ENCODE measurements at regions not wholly inside any gene's neighbourhood (a gene's known extent, or its start where the extent isn't known, plus 50 kb on each side); places are given as distances from the start of the nearest gene placed in this dataset.

DNA sequence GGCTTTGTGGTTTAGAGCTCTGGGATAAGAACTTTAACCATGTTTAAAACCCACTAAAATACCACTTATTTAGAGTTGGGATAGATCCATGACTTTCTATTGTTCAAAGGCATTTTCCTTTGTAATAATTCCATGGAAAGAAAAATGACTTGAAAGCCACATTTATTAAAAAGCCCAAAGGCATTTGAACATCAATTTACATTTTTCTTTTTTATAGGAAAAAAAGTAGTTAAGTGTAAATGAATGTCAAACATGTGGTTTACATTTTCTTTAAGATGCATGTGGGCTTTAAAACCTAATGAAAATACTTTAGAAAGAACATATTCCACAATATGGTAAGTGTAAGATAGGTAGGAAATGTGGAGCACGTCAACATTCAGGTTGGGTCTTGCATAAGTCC is 443.2 kb downstream of the TOX3 start:
- H3K36me3 Mint-ChIP-seq (ENCODE audit: insufficient read depth): no peaks in the 10 kb centered on the region
- H3K9me3 Mint-ChIP-seq (ENCODE audit: low read depth): no peaks in the 10 kb centered on the region
- DNase-seq (ENCODE audit: low spot score, unreplicated experiment): no peak
- no peak overlapping the region for H3K4me3 Mint-ChIP-seq (ENCODE audit: low read depth)
- TF ChIP-seq, protein P1, sequence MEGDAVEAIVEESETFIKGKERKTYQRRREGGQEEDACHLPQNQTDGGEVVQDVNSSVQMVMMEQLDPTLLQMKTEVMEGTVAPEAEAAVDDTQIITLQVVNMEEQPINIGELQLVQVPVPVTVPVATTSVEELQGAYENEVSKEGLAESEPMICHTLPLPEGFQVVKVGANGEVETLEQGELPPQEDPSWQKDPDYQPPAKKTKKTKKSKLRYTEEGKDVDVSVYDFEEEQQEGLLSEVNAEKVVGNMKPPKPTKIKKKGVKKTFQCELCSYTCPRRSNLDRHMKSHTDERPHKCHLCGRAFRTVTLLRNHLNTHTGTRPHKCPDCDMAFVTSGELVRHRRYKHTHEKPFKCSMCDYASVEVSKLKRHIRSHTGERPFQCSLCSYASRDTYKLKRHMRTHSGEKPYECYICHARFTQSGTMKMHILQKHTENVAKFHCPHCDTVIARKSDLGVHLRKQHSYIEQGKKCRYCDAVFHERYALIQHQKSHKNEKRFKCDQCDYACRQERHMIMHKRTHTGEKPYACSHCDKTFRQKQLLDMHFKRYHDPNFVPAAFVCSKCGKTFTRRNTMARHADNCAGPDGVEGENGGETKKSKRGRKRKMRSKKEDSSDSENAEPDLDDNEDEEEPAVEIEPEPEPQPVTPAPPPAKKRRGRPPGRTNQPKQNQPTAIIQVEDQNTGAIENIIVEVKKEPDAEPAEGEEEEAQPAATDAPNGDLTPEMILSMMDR (IDR thresholded peaks at IDR 0.05; ENCODE audit: unreplicated experiment): no peak
- no peaks in the 10 kb centered on the region for H3K4me1 Mint-ChIP-seq (ENCODE audit: low read depth)
- peaks cover 7% of the 10 kb centered on the region for H3K27me3 Mint-ChIP-seq
- no peak overlapping the region for H3K27ac Mint-ChIP-seq

GRCh38 chr16:52101246-52101645 is 445.7 kb downstream of the TOX3 start:
- H3K27ac Mint-ChIP-seq: no peak overlapping the region
- no peaks in the 10 kb centered on the region for H3K4me1 Mint-ChIP-seq (ENCODE audit: low read depth)
- H3K27me3 Mint-ChIP-seq: peaks cover 20% of the 10 kb centered on the region
- H3K4me3 Mint-ChIP-seq (ENCODE audit: low read depth): no peak overlapping the region
- no peak for DNase-seq (ENCODE audit: low spot score, unreplicated experiment)
- TF ChIP-seq, protein P1 (IDR thresholded peaks at IDR 0.05; ENCODE audit: unreplicated experiment): no peak
- no peaks in the 10 kb centered on the region for H3K36me3 Mint-ChIP-seq (ENCODE audit: insufficient read depth)
- H3K9me3 Mint-ChIP-seq (ENCODE audit: low read depth): no peaks in the 10 kb centered on the region

DNA sequence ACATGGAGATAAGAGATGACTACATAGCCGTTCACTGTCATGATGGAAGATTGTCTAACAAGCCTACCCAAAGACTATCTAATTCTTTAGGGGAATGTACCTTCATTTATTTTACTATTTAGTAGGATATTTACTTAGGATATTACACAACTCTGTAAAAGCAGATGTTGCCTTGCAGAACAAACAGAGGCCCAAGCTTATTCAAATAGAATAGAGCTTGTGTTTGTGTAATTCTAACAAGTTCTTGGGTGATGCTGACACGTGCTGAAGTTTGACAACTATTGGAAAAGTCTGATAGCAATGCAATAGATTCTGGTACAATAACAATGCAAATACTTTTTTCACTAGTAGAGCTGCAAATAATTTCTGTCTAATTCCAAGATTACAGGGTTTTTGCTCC is 447.6 kb downstream of the TOX3 start:
- no peak for DNase-seq (ENCODE audit: low spot score, unreplicated experiment)
- no peak overlapping the region for H3K4me3 Mint-ChIP-seq (ENCODE audit: low read depth)
- H3K27me3 Mint-ChIP-seq: peaks cover 27% of the 10 kb centered on the region
- H3K27ac Mint-ChIP-seq: no peak overlapping the region
- H3K36me3 Mint-ChIP-seq (ENCODE audit: insufficient read depth): no peaks in the 10 kb centered on the region
- no peaks in the 10 kb centered on the region for H3K9me3 Mint-ChIP-seq (ENCODE audit: low read depth)
- no peaks in the 10 kb centered on the region for H3K4me1 Mint-ChIP-seq (ENCODE audit: low read depth)
- TF ChIP-seq, protein P1 (IDR thresholded peaks at IDR 0.05; ENCODE audit: unreplicated experiment): no peak

DNA sequence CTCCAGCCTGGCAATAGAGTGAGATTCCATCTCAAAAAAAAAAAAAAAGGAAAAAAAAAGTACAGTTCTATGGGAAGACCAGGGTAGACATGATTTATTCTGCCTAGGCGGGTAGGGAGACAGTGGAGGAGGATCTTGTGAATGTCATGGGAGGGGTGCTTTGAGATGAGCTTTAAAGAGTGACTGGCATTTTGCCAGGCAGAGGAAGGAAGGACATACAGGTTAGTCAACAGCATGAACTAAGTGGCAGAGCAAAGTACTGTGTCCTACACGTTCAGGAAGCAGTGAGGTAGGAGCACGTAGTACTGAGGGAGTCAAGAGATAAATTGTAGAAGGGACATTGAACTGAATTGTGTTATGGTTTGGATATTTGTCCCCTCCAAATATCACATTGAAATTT is 451.5 kb downstream of the TOX3 start:
- Mint-ChIP-seq H3K9me3 (ENCODE audit: low read depth) (no peaks in the 10 kb centered on the region), H3K36me3 (ENCODE audit: insufficient read depth) (no peaks in the 10 kb centered on the region), H3K27ac (no peak overlapping the region), H3K27me3 (peaks cover 22% of the 10 kb centered on the region), H3K4me3 (ENCODE audit: low read depth) (no peak overlapping the region), H3K4me1 (ENCODE audit: low read depth) (no peaks in the 10 kb centered on the region)
- no peak for DNase-seq (ENCODE audit: low spot score, unreplicated experiment)
- TF ChIP-seq, protein P1 (IDR thresholded peaks at IDR 0.05; ENCODE audit: unreplicated experiment): no peak

GRCh38 chr16:52092126-52092525 is 454.8 kb downstream of the TOX3 start:
- H3K9me3 Mint-ChIP-seq (ENCODE audit: low read depth): no peaks in the 10 kb centered on the region
- peaks cover 7% of the 10 kb centered on the region for H3K27me3 Mint-ChIP-seq
- no peak for DNase-seq (ENCODE audit: low spot score, unreplicated experiment)
- peaks cover 4% of the 10 kb centered on the region for H3K4me1 Mint-ChIP-seq (ENCODE audit: low read depth)
- H3K4me3 Mint-ChIP-seq (ENCODE audit: low read depth): no peak overlapping the region
- no peak overlapping the region for H3K27ac Mint-ChIP-seq
- H3K36me3 Mint-ChIP-seq (ENCODE audit: insufficient read depth): no peaks in the 10 kb centered on the region
- TF ChIP-seq, protein P1 (IDR thresholded peaks at IDR 0.05; ENCODE audit: unreplicated experiment): no peak
